ENCODE measurements at regions not wholly inside any gene's neighbourhood (a gene's known extent, or its start where the extent isn't known, plus 50 kb on each side); places are given as distances from the start of the nearest gene placed in this dataset.

DNA sequence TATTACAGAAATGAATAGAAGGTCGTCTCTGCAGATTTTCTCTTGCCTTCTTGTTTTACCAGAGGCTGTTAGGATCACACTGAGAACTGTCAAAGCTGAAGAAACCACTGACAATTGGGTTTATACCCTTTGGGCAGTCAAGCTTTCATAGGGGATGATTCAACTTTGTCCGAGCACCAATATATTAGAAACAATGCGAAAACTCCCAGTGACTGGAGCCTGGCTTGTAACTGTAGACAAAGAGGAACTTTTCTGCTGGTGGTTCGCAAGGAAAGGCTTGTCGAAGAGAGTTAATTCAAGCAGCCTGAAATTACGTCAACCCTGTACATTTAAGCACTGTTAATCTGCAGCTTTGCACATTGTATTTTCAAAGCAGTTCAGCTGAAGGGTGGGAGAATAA, 193.2 kb upstream of the ZNF385D start:
- Histone ChIP-seq H3K27ac (ENCODE audit: extremely low read depth, low read depth, low read length) (no peak overlapping the region), H3K9ac (ENCODE audit: insufficient read depth in 1 of 2, low read depth in 2 of 2, low read length in 2 of 2) (no peak overlapping the region), H3K4me1 (replicated peaks in 1 of 2; ENCODE audit: control insufficient read depth in 2 of 2, insufficient read depth in 2 of 2, low read length in 2 of 2) (no peaks in the 10 kb centered on the region), H3K9me3 (replicated peaks; ENCODE audit: control insufficient read depth, insufficient read depth, low read depth, low read length) (no peaks in the 10 kb centered on the region; the same call in none of the 2 replicates), H3K4me3 (no peak overlapping the region), H3K4me2 (ENCODE audit: insufficient read depth, low read length) (no peak overlapping the region), H3K79me2 (ENCODE audit: control insufficient read depth, insufficient read depth, low read length) (no peaks in the 10 kb centered on the region), H3K27me3 (ENCODE audit: control insufficient read depth in 2 of 2, insufficient read depth in 2 of 2, low read length in 2 of 2) (no peaks in the 10 kb centered on the region), H3K9me1 (ENCODE audit: control insufficient read depth, insufficient read depth, low read length) (no peaks in the 10 kb centered on the region), H2AFZ (ENCODE audit: low read depth, low read length) (no peak overlapping the region), H3K36me3 (ENCODE audit: control insufficient read depth, insufficient read depth, low read length) (no peaks in the 10 kb centered on the region), H4K20me1 (replicated peaks; ENCODE audit: control insufficient read depth, insufficient read depth, low read length) (no peaks in the 10 kb centered on the region)
- intact Hi-C loops (cut with micrococcal nuclease) (no loop called here), in situ Hi-C loops (cut with MboI) (no loop called here)
- 4% methylated on average over 6 of the region's 6 CpGs for WGBS (ENCODE audit: insufficient coverage, low coverage, missing lambda C conversion rate)
- TF ChIP-seq TGIF2 (CRISPR knock-in tag; IDR thresholded peaks at IDR 0.05) = no peak
- TF ChIP-seq JUNB (CRISPR knock-in tag; conservative IDR thresholded peaks at IDR 0.05) = no peak
- TF ChIP-seq ZNF507 (tag; conservative IDR thresholded peaks at IDR 0.05) = no peak
- no peak for TF ChIP-seq ZBTB43 (CRISPR knock-in tag; IDR thresholded peaks at IDR 0.05)
- TF ChIP-seq MCM2 (IDR thresholded peaks at IDR 0.05; ENCODE audit: low read depth) = no peak
- TF ChIP-seq LCOR (CRISPR knock-in tag; IDR thresholded peaks at IDR 0.05) = no peak
- TF ChIP-seq SAP30 (IDR thresholded peaks at IDR 0.05; ENCODE audit: borderline replicate concordance, insufficient read depth, low read depth, low read length, poor library complexity, severe bottlenecking) = no peak
- TF ChIP-seq TAL1 (IDR thresholded peaks at IDR 0.05) = no peak
- ChIA-PET POLR2A (no interaction called here), CTCF (ENCODE audit: low intra/inter-chr PET ratio) (no interaction called here)
- ATAC-seq = no peak
- no peak for DNase-seq (ENCODE audit: extremely low read depth in 1 of 4, low spot score in 3 of 4)
- no TSS peak for BruUV-seq (replicated peaks)
- FAIRE-seq = no peak
